ENCODE measurements at regions not wholly inside any gene's neighbourhood (a gene's known extent, or its start where the extent isn't known, plus 50 kb on each side); places are given as distances from the start of the nearest gene placed in this dataset.

DNA sequence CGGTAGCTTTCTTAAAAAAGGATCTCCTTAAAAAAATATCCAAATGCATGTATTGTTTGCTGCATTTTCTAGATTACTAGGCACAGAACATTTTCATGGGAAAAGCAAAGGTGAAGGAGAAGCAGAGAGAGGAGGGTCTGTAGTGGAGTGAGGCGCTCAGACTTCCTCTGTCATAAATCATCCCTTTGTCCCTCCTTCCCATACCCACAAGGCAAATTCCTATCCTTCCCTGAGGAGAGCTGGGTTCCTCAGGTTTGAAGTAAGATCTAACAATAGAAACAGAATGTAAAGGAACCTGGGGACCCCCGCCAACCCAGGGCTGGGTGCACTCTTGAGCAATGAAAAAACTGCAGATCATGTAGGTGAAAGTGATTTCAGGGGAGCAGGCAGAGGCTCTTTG is 149.2 kb upstream of the ANKH start:
- Histone ChIP-seq H3K9me3 (replicated peaks; ENCODE audit: control insufficient read depth, insufficient read depth, low read depth, low read length) (no peaks in the 10 kb centered on the region), H2AFZ (ENCODE audit: low read depth, low read length) (no peak overlapping the region), H3K36me3 (ENCODE audit: control insufficient read depth, insufficient read depth, low read length) (no peaks in the 10 kb centered on the region), H3K27ac (ENCODE audit: extremely low read depth, low read depth, low read length) (no peak overlapping the region), H3K4me1 (replicated peaks in 1 of 2; ENCODE audit: control insufficient read depth in 2 of 2, insufficient read depth in 2 of 2, low read length in 2 of 2) (no peaks in the 10 kb centered on the region), H3K79me2 (ENCODE audit: control insufficient read depth, insufficient read depth, low read length) (no peaks in the 10 kb centered on the region), H3K9ac (ENCODE audit: insufficient read depth in 1 of 2, low read depth in 2 of 2, low read length in 2 of 2) (no peak overlapping the region), H3K27me3 (ENCODE audit: control insufficient read depth in 2 of 2, insufficient read depth in 2 of 2, low read length in 2 of 2) (no peaks in the 10 kb centered on the region), H3K9me1 (ENCODE audit: control insufficient read depth, insufficient read depth, low read length) (no peaks in the 10 kb centered on the region), H4K20me1 (replicated peaks; ENCODE audit: control insufficient read depth, insufficient read depth, low read length) (no peaks in the 10 kb centered on the region), H3K4me2 (ENCODE audit: insufficient read depth, low read length) (no peak overlapping the region), H3K4me3 (no peak overlapping the region)
- TF ChIP-seq, protein P1, sequence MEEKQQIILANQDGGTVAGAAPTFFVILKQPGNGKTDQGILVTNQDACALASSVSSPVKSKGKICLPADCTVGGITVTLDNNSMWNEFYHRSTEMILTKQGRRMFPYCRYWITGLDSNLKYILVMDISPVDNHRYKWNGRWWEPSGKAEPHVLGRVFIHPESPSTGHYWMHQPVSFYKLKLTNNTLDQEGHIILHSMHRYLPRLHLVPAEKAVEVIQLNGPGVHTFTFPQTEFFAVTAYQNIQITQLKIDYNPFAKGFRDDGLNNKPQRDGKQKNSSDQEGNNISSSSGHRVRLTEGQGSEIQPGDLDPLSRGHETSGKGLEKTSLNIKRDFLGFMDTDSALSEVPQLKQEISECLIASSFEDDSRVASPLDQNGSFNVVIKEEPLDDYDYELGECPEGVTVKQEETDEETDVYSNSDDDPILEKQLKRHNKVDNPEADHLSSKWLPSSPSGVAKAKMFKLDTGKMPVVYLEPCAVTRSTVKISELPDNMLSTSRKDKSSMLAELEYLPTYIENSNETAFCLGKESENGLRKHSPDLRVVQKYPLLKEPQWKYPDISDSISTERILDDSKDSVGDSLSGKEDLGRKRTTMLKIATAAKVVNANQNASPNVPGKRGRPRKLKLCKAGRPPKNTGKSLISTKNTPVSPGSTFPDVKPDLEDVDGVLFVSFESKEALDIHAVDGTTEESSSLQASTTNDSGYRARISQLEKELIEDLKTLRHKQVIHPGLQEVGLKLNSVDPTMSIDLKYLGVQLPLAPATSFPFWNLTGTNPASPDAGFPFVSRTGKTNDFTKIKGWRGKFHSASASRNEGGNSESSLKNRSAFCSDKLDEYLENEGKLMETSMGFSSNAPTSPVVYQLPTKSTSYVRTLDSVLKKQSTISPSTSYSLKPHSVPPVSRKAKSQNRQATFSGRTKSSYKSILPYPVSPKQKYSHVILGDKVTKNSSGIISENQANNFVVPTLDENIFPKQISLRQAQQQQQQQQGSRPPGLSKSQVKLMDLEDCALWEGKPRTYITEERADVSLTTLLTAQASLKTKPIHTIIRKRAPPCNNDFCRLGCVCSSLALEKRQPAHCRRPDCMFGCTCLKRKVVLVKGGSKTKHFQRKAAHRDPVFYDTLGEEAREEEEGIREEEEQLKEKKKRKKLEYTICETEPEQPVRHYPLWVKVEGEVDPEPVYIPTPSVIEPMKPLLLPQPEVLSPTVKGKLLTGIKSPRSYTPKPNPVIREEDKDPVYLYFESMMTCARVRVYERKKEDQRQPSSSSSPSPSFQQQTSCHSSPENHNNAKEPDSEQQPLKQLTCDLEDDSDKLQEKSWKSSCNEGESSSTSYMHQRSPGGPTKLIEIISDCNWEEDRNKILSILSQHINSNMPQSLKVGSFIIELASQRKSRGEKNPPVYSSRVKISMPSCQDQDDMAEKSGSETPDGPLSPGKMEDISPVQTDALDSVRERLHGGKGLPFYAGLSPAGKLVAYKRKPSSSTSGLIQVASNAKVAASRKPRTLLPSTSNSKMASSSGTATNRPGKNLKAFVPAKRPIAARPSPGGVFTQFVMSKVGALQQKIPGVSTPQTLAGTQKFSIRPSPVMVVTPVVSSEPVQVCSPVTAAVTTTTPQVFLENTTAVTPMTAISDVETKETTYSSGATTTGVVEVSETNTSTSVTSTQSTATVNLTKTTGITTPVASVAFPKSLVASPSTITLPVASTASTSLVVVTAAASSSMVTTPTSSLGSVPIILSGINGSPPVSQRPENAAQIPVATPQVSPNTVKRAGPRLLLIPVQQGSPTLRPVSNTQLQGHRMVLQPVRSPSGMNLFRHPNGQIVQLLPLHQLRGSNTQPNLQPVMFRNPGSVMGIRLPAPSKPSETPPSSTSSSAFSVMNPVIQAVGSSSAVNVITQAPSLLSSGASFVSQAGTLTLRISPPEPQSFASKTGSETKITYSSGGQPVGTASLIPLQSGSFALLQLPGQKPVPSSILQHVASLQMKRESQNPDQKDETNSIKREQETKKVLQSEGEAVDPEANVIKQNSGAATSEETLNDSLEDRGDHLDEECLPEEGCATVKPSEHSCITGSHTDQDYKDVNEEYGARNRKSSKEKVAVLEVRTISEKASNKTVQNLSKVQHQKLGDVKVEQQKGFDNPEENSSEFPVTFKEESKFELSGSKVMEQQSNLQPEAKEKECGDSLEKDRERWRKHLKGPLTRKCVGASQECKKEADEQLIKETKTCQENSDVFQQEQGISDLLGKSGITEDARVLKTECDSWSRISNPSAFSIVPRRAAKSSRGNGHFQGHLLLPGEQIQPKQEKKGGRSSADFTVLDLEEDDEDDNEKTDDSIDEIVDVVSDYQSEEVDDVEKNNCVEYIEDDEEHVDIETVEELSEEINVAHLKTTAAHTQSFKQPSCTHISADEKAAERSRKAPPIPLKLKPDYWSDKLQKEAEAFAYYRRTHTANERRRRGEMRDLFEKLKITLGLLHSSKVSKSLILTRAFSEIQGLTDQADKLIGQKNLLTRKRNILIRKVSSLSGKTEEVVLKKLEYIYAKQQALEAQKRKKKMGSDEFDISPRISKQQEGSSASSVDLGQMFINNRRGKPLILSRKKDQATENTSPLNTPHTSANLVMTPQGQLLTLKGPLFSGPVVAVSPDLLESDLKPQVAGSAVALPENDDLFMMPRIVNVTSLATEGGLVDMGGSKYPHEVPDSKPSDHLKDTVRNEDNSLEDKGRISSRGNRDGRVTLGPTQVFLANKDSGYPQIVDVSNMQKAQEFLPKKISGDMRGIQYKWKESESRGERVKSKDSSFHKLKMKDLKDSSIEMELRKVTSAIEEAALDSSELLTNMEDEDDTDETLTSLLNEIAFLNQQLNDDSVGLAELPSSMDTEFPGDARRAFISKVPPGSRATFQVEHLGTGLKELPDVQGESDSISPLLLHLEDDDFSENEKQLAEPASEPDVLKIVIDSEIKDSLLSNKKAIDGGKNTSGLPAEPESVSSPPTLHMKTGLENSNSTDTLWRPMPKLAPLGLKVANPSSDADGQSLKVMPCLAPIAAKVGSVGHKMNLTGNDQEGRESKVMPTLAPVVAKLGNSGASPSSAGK (IDR thresholded peaks at IDR 0.05): no peak
- TF ChIP-seq FOXM1 (IDR thresholded peaks at IDR 0.05; ENCODE audit: low read depth): no peak
- TF ChIP-seq FOXM1 (CRISPR knock-in tag; IDR thresholded peaks at IDR 0.05; ENCODE audit: low read depth): no peak
- no peak for TF ChIP-seq HMG20B (CRISPR knock-in tag; IDR thresholded peaks at IDR 0.05)
- TF ChIP-seq SMAD1 (IDR thresholded peaks at IDR 0.05; ENCODE audit: low read depth, low read length, partially characterized antibody): no peak
- no peak for TF ChIP-seq TEAD1 (CRISPR knock-in tag; IDR thresholded peaks at IDR 0.05)
- TF ChIP-seq KAT2B (IDR thresholded peaks at IDR 0.05; ENCODE audit: low read depth, low read length): no peak
- TF ChIP-seq, protein P2, sequence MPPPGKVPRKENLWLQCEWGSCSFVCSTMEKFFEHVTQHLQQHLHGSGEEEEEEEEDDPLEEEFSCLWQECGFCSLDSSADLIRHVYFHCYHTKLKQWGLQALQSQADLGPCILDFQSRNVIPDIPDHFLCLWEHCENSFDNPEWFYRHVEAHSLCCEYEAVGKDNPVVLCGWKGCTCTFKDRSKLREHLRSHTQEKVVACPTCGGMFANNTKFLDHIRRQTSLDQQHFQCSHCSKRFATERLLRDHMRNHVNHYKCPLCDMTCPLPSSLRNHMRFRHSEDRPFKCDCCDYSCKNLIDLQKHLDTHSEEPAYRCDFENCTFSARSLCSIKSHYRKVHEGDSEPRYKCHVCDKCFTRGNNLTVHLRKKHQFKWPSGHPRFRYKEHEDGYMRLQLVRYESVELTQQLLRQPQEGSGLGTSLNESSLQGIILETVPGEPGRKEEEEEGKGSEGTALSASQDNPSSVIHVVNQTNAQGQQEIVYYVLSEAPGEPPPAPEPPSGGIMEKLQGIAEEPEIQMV (tag; conservative IDR thresholded peaks at IDR 0.05; ENCODE audit: low read depth): no peak
- TF ChIP-seq, protein P3, sequence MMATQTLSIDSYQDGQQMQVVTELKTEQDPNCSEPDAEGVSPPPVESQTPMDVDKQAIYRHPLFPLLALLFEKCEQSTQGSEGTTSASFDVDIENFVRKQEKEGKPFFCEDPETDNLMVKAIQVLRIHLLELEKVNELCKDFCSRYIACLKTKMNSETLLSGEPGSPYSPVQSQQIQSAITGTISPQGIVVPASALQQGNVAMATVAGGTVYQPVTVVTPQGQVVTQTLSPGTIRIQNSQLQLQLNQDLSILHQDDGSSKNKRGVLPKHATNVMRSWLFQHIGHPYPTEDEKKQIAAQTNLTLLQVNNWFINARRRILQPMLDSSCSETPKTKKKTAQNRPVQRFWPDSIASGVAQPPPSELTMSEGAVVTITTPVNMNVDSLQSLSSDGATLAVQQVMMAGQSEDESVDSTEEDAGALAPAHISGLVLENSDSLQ (IDR thresholded peaks at IDR 0.05): peak; percentile 25; the same call in 1 of the 2 replicates
- intact Hi-C loops (cut with micrococcal nuclease) (no loop called here), in situ Hi-C loops (cut with MboI) (loop anchor here (25.0 kb wide), 1 partner anchor 1033 kb away; no protein-coding TSS in a partner anchor)
- ATAC-seq: no peak
- WGBS (ENCODE audit: insufficient coverage, low coverage, missing lambda C conversion rate): 0% methylated on average over 3 of the region's 3 CpGs
- CTCF ChIA-PET (ENCODE audit: low intra/inter-chr PET ratio): interaction anchor here (0.7 kb wide), 1 partner anchor 74 kb away, joined by 3 read pairs; no protein-coding TSS in a partner anchor
- BruUV-seq (replicated peaks): no TSS peak
- POLR2A ChIA-PET: no interaction called here
- no peak for DNase-seq (ENCODE audit: extremely low read depth in 1 of 4, low spot score in 3 of 4)
- FAIRE-seq: no peak

All from K562 (cell line).